ENCODE measurements at regions not wholly inside any gene's neighbourhood (a gene's known extent, or its start where the extent isn't known, plus 50 kb on each side); places are given as distances from the start of the nearest gene placed in this dataset.

- no peak for TF ChIP-seq CTCF (IDR thresholded peaks at IDR 0.05)
- TF ChIP-seq EZH2 (IDR thresholded peaks at IDR 0.05) = no peak
- no peak for TF ChIP-seq EZH2phosphoT487 (IDR thresholded peaks at IDR 0.05)
Observed at GRCh38 chr6:98033617-98034016, 750.6 kb upstream of the MMS22L start.

Data from neural progenitor cell (in vitro differentiated cells).